ENCODE measurements at regions not wholly inside any gene's neighbourhood (a gene's known extent, or its start where the extent isn't known, plus 50 kb on each side); places are given as distances from the start of the nearest gene placed in this dataset.
"Not testable (repeated sequence)": the region's sequence is repeated elsewhere in the genome, so short reads cannot be mapped to it uniquely, and the experiment has no call there.

DNA sequence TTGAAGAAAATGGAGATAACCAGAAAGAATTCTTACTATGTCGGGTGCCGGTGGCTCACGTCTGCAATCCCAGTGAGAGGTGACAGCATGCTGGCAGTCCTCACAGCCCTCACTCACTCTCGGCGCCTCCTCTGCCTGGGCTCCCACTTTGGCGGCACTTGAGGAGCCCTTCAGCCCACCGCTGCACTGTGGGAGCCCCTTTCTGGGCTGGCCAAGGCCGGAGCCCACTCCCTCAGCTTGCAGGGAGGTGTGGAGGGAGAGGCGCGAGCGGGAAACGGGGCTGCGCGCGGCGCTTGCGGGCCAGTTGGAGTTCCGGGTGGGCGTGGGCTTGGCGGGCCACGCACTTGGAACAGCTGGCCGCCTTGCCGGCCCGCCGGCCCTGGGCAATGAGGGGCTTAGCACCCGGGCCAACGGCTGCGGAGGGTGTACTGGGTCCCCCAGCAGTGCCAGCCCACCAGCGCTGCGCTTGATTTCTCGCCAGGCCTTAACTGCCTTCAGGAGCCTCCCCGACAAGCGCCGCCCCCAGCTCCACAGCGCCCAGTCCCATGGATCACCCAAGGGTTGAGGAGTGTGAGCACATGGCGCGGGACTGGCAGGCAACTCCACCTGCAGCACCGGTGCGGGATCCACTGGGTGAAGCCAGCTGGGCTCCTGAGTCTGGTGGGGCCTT lies 1672.5 kb upstream of the B3GALT2 start:
- DNase-seq: not testable (repeated sequence)

DNA sequence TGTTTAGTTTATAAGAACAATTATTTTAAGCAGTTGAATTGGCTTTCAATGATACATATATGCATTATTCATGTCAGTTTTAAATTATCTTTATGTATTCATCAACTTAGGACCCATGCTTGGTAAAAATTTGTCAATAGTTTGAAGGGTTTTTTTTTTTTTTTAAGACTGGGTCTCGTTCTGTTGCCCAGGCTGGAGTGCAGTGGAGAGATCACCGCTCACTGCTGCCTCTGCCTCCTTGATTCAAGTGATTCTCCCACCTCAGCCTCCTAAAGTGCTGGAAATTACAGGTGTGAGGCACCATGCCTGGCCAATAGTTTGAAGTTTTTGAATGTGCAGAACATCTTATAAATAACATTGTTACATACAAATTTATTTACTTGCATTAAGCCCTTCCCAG lies 1671.0 kb upstream of the B3GALT2 start:
- no peak for DNase-seq

DNA sequence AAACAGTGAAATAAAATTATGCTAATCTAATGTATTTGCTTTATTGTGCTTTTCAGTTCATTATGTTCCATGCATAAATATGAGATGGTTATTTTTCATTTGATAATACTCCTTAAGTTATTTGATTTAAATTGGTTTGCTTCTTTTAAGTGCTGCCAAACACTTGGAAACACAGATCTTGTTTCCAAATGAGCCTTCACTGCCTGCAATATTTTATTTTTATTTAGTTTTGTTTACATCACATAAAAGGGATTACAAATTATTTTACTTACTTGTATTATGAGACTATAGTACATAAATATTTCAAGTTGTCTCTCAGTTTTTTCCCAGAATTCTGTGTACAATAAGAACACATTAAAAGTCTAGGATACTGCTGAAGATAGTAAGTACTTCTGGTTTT lies 1662.4 kb upstream of the B3GALT2 start:
- no peak for DNase-seq

DNA sequence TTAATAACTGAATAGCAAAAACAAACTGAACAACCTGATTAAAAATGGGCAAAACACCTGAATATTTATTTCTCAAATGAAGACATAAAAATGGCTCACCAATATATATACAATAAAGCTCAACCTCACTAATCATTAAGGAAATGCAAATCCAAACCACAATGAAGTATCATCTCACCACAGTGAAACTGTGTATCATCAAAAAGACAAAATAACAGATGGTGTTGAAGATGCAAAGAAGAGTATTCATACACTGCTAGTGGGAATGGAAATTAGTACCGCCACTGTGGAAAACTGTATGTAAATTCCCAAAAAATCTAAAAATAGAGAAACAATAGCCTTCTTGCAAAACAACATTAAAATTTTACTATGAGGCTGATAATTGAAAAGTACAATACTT lies 1660.1 kb upstream of the B3GALT2 start:
- DNase-seq: no peak

DNA sequence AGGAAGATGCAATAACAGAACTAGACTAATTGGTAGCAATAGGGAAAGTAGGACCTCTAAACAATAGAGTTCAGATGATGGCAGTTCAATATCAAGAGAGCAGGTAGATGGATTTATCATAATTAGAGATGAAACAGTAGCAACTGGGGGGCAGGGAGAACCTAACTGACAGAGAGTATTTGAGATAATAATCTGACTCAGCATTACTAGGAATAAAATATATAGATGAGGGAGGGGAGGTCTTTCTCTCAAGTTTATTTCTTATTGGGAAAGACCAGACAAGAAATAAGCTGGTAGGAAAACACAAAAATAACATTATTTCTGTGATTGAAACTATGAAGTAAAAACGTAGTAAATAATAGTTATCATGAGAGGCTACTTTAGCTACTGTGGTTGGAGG lies 1656.7 kb upstream of the B3GALT2 start:
- DNase-seq: no peak

DNA sequence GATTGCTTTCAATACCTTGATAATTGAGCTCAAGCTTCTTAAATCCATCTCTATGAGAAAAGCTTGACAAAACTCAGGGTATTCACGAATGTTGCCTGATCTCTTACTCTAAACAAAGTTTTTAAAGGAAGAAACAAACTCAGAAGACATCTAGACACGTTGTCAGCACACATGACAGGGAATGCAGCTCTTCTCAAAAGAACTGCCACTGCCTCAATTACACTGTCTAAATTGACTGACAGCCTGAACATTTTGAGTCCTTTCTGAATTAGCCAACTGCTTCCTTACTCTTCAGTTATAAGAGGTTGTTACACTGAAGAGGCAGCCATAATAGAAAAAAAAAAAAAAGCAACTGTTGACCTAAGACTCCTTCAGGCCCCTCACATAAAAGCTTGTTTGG lies 1646.7 kb upstream of the B3GALT2 start:
- no peak for DNase-seq

DNA sequence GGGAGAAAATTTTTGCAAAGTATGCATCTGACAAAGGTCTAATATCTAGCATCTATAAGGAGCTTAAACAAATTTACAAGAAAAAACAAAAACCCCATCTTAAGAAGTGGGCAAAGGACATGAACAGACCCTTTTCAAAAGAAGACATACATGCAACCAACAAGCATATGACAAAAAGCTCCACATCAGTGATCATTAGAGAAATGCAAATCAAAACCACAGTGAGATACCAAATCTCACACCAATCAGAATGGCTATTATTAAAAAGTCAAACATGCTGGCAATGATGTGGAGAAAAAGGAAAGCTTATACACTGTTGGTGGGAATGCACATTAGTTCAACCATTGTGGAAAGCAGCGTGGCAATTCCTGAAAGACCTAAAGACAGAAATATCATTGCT lies 1645.2 kb upstream of the B3GALT2 start:
- DNase-seq: not testable (repeated sequence)

DNA sequence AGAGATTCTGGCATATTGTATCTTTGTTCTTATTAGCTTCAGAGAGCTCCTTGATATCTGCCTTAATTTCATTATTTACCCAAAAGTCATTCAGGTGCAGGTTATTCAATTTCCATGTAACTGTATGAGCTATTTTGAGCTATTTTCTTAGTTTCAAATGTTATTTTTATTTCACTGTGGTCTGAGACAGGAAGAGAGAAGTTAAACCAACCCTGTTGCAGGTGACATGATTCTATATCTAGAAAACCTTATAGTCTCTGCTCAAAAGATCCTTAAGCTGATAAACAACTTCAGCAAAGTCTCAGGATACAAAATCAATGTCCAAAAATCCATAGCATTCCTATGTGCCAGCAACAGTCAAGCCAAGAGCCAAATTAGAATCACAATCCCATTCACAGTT lies 1644.0 kb upstream of the B3GALT2 start:
- no peak for DNase-seq

DNA sequence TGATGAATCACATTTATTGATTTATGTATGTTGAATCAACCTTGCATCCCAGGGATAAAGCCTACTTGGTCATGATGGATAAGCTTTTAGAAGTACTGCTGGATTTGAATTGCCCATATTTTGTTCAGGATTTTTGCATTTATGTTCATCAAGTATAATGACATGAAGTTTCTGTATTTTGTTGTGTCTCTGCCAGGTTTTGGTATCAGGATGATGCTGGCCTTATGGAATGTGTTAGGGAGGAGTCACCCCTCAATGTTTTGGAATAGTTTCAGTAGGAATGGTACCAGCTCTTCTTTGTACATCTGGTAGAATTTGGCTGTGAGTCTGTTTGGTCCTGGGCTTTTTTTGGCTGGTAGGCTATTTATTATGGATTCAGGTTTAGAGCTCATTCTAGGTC lies 1643.1 kb upstream of the B3GALT2 start:
- DNase-seq: no peak

DNA sequence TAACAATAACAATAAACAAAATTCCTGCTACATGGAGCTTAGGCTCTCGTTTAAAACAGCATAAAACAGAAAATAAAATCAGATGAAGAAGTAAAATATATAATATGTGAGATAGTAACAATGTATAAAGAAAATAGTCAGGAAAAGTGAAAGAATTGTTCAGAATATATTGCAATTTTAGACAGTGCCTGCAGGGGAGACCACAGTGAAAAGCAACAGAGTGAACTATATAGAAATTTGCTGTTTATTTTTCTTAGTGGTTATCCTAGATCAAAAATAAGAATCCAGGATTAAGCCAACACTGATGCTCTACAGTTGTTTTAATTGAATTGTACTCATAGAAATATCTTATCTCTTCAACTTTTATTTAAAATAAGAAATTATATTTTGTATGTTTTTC lies 1639.0 kb upstream of the B3GALT2 start:
- DNase-seq: no peak

DNA sequence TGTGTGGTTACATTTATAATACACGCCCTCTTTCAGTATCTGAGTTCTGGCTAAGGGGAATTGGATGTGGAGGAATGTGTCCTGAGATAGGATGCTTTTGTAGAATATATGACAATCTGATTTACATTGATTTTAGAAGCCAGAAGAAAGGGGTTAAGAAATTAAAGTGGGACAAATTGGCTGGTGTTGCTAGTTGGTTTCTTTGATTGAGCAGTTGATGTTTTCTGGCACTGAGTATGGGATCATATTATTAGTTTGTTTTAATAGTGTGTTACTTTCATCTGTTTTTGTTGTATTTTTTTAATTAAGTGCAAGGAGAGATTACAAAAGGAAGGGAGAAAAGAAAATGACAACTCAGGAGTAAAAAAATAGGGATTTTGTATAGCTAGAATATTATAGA lies 1634.7 kb upstream of the B3GALT2 start:
- DNase-seq: no peak

DNA sequence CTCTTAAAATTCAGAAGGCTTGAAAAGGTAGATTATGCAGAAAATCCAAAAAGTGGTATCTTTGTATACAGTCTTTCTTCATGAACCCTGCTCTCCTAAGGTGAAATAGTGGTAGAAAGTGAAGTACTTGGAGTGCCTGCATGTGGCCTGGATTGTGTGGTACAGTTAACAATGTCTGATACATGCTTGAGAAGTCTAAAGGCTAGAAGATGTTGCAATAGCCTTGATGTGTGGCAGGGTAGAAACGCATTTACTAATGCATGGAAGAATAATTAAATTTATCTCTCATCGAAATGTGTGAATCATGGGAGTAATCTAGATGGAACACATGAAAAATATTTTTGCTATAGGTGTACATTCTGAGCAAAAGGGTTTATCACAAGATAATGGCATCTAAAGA lies 1632.3 kb upstream of the B3GALT2 start:
- no peak for DNase-seq

DNA sequence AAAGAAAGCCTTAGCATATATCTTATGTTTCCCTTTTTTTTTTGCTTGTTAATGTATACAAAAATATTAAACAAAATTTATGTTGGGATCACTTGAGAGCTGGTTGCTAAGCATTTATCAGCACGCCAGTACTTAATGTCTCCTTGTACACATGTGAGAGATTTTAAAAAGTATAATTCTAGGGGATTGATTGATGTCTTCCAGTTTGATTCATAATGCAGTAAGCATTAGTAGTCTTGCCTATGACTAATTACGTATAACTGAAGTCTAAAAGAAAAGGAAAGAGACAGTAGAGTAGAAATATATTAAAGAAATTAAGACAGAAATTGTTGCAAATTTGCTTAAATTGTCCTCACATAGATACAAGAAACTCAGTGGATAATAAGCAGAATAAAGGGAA lies 1630.4 kb upstream of the B3GALT2 start:
- no peak for DNase-seq

DNA sequence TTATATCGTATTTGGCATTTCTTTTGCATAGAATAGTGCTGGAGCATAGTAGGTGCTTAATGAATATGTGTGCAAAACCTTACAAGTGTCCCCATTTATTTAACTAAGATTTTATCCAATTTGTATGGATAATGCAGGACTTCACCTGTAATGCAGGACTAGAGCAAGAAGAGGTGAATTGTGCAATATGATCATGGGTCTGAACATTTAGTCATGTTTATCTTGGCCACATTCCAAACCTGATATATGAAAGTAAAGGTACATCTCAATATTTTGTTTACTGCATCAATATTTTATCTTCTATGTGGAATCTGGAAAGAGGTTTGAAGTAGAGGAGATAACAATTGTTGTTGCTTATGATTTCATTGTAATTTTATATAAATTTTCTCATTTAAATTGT lies 1626.7 kb upstream of the B3GALT2 start:
- peak; percentile 8 for DNase-seq

DNA sequence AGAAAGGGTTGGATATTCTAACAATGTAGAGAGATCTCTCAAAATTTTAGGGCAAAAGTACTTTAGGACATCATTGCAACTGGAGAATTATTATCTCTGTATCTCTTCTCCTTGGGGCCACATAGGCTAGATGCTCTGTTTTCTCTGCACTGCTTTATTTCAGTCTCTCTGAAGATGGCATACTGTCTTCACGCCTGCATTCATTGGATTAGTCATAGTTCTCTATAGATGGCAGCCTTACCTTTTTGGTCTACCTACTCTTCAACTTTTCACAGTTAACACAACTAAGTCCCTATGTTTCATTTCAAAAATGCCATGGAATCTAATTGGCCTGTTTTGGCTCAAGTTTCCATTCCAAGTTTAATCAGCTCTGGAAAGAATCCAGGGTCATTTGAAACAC lies 1623.3 kb upstream of the B3GALT2 start:
- no peak for DNase-seq

DNA sequence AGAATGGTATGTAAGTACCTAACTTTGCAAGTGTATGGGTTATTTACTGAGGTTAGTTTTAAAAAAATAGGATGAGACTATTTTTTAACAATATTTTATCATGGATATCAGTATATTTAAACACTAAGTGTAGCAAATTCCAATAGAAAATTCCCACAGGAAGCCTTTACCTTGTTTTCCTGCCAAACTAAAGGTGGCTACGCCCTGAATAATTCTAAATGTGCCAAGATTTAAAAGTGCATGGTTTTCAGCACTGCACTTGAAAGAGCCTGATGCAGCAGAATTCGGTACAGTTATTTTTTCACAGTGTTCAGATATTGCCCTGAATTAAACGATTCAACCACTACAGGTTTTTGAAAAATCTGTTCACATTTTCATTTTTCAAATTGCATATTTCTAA lies 1622.8 kb upstream of the B3GALT2 start:
- no peak for DNase-seq

DNA sequence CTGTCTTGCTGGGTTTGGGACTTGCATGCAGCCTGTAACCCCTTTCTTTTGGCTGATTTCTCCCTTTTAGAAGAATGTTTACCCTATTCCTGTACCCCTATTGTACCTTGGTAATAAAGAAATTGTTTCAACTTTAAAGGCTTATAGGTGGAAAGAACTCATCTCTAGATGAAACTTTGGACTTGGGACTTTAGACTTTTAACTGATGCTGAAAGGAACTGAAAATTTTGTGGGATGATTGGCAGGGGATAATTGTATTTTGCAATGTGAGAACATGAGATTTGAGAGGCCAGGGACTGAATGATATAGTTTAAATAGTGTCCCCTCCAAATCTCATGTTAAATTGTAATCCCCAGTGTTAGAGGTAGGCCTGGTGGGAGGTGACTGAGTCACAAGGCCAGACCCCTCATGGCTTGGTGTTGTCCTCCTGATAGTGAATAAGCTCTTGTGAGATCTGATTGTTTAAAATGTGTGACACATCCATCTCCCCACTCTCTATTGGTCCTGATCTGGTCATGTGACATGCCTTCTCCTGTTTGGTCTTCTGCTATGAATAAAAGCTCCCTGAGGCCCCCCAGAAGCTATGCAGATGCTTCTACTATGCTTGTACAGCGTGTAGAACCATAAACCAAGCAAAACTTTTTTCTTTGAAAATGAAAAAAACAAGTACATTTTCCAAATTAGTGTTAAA lies 1621.3 kb upstream of the B3GALT2 start:
- no peak for DNase-seq

DNA sequence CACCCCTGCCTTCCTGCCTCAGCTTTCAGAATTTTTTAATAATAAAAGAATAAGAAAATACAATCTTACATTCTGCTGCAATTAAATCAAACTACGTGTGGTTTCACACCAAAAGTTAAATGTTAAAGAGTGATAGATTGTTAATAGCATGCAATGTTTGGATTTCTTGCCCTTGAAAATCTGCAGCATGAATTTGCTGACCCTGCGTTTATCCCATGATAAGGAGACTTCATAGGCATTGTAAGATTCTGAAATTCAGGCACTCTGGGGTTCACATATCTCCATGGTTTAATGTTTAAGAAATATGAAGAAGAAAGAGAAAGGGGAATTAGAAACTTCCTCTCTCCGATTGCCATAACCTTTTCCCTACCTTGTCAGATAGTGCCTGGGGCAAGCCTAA lies 1616.2 kb upstream of the B3GALT2 start:
- DNase-seq: no peak

DNA sequence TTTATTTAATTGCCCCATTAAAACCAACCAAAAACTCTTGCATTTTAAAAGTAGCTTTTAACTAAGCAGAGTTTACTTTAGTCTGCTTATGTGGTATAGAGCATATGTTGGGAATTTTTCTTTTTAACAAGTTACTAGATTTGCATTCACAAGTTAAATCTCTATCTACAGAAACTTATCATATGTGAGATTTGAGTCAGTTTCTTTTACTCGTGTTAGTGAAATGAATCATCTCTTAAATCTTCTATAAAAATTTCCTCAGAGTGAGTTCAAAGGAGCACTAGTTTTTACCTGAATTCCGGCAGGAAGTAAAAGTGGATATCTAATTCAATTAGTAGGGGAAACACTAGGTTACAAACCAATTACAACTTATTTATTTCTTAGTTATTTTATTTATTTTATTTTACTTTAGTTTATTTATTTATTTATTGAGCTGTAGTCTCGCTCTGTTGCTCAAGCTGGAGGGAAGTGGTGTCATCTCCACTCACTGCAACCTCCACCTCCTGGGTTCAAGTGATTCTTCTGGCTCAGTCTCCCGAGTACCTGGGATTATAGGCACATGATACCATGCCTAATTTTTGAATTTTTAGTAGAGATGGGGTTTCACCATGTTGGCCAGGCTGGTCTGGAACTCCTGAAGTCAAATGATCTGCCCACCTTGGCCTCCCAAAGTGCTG lies 1609.6 kb upstream of the B3GALT2 start:
- no peak for DNase-seq

DNA sequence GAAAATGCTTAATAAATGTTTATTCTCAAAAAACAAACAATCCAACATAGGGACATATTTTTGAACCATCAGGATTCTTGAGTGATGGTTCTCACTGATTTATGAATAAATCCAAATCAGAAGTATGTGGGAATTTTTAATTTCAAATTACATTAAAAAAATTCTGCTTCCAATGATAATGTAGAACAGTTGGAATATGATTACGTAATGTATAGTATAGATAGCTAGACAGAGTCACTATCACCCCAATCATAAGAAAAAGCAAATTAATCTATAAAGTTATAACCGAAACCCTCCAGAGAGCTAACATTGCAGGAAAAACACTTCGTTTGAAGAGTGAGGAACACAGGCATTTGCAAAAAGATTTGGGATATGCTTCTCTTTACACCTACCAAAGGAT lies 1600.6 kb upstream of the B3GALT2 start:
- DNase-seq: no peak

DNA sequence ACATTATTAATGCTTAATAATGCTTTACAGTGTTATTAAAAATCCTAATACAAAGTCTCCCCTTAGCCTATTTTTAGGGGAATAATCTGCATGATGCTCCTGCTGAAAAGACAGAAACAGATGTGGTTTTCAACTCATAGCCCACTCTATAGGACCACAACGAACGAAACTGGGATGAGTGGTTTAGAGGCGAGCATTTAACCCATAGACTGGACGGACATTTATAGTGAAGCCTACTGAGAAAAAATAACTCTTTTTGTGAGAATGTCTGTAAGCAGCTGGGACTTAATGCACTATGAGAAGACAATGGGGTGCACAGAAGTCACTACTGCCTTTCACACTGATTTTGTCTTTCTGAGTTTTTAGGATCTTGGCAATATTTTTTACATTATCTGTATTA lies 1599.6 kb upstream of the B3GALT2 start:
- no peak for DNase-seq

DNA sequence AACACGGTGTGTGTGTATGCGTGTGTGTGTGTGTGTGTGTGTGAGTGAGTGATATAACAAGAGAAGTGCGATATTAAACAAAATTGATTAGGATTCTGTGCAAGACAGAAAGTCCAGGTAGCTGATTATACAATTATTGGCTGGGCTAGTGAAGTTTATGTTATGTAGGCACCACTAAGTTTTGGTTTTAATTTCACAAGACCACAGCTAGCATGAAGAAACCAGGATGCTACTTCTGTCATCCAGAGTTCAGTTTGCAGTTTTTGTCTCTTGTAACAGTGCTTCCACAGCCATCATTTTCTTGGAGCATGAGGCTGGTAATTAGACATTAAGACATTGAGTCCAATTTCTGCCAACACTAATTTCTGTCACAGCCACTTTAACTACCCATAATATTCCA lies 1590.2 kb upstream of the B3GALT2 start:
- no peak for DNase-seq

DNA sequence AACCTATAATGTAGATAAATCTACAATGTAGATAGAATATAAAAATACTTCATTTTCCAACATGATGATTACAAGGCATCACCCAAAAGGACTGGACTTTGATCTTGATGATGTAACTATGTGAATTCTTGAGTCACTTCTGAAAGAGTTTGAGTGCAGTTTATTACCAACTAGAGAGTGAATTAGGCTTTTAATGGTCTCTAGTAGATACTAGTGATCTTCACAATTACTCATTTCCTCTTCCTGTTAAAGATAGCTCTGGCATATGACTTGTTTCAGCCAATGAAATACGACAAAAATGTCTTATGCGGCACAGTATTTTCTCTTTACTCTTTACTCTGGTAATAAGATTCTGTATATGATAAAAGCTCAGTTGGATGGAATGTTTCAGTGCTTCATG lies 1588.1 kb upstream of the B3GALT2 start:
- DNase-seq: no peak

DNA sequence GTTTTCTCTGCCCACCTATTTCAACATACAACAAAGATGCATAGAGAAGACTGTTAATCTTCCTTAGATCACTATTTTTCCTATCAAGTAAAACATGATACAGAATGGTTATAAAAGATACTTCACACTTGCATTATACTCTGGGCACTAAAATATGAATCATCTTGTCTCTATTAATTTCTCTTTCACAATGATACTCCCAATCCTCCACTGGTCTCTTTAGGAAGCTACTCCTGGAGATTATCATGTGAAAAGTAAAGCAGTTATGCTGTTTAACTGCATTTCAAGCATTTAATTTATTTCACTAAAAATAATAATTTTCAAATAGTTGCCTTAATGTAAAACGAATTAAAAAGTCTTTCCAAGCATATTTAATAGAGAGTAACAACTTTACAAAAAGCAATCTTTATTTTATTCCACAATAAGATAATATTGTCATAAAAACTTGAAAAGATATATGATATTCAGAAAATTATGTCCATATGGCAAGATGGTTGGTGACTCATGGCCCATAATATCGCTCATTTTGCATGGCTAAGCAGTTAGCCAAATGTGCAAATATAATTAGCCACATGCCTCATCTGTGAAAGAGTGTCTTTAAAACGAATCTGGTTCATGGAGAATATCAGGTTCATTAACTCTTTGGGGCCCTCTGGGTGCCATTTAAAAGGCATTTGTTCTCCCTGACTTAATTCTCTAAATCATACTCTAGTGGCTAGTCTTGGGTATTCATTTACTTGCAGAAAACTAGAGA lies 1569.0 kb upstream of the B3GALT2 start:
- no peak for DNase-seq
